Esophagus squamous epithelium (tissue), 4 donors: ENCODE measurements at regions not wholly inside any gene's neighbourhood (a gene's known extent, or its start where the extent isn't known, plus 50 kb on each side); places are given as distances from the start of the nearest gene placed in this dataset.
"Not testable (repeated sequence)": the region's sequence is repeated elsewhere in the genome, so short reads cannot be mapped to it uniquely, and the experiment has no call there.

Experiments used
- CTCF ChIP-seq, 6 experiments: fragments of 450-650 bp in 4 of 6; fragments of 200-600 bp in 2 of 6; sonication (generic) in 2 of 6; IDR thresholded peaks; one replicate each; pipeline ENCODE4 v1.5.1; 2016 to 2019; ENCODE audit warnings: antibody characterized with exemption in 6 of 6, mild to moderate bottlenecking in 4 of 6, moderate library complexity in 4 of 6
- POLR2A ChIP-seq, 4 donors: fragments of 450-650 bp; IDR thresholded peaks; one replicate each; pipeline ENCODE4 v1.6.1; 2017; ENCODE audit warnings: antibody characterized with exemption in 4 of 4, mild to moderate bottlenecking in 4 of 4, moderate library complexity in 3 of 4

DNA sequence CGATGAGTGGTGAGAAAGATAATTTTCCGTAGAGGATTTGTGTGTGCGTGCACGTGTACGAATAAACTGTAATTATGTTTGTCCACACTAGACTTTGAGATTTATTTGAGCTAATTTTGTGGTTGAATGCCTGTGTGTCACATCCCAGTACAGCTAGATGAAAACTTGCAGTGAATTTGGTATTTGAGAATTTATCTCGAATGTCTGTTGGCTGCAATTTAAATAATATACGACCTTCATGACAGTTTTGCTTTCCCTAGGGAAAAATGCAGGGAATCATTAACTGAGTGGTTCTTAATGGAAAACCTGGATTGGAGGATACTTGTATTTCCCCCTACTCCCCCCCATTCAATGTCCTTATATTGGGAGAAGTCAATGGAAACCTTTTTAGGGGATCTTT, 124.8 kb downstream of the GOSR1 start:
- TF ChIP-seq CTCF, POLR2A (IDR thresholded peaks at IDR 0.05): not testable (repeated sequence)
